ENCODE measurements at regions not wholly inside any gene's neighbourhood (a gene's known extent, or its start where the extent isn't known, plus 50 kb on each side); places are given as distances from the start of the nearest gene placed in this dataset.
"Not testable (repeated sequence)": the region's sequence is repeated elsewhere in the genome, so short reads cannot be mapped to it uniquely, and the experiment has no call there.

DNA sequence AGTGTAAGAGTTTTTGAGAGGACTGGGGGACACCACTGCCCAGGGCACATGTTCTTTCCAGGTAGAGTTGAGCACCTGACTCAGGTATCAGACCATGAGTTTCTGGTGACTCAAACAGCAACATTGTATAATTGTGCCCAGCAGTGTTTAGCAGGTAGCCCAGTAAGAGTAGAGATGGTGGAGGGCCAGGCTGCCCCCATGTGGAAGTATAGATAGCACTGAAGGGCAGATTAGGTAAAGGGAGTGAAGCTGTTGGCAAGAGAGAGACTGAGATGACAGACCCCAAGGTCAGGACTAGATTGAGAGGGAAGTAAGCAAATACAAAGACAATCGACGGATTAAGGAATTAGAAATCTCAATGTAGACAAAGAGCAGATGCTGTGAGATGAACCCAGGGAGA is 74.6 kb downstream of the TRIM42 start:
- no peak for DNase-seq (ENCODE audit: low read depth, low spot score)

DNA sequence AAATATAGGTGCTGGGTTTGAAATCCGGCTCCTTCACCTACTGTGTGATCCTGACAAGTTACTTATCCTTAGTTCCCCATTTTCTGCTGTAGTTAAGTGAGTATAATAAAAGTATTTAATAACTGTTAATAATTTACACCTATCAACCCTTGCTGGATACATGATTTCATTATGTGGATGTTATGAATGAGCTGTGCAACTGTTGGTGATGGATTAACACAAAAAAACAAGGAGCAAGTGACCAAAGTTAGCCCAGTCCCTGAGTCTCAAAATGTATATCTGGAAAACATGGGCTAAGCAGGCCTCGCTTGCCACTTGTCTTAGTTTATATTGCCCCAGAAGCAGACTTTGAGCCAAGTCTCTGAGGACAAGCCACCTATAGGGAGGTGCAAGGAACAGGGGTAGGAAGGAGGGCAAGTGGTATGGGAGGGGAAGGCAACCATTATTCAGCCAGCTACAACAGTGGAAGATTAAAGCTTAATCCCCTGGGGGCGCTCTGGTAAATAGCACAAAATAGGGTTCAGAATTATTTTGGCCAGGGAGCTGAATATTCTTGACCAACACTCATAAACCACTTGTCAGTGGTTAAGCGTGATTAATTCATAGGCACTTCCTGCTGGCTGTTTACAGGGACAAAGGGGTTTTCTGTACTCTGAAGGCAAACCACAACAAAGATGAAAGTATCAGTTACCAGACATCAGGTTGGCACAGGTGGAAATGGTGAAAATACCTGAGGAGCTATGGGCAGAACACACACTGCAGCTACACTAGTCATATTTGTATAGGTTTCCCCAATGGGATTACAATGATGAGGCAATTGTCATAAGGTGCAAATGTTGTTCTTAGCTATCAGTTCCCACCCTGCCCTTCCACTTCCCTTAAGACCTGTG is 76.2 kb downstream of the TRIM42 start:
- no peak for DNase-seq (ENCODE audit: low read depth, low spot score)

DNA sequence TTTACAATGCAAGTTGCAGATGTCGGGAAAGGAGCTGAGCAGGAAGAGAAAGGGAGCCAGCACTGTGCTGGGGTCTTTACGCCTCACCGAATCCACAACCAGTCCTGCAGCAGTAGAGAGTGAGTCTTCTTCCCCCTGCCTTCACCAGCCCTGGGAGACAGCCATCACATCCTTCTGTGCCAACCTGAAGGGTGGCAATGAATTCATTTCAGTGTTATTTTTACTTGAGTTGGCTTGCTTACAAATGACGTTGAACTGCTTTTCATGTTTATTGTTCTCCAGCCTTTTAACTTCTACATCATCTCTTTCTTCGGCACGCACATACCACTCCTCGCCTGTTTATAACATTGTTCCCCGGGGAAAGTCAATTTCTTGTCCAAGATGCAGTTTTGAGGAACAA is 77.1 kb downstream of the TRIM42 start:
- DNase-seq (ENCODE audit: low read depth, low spot score) = no peak

DNA sequence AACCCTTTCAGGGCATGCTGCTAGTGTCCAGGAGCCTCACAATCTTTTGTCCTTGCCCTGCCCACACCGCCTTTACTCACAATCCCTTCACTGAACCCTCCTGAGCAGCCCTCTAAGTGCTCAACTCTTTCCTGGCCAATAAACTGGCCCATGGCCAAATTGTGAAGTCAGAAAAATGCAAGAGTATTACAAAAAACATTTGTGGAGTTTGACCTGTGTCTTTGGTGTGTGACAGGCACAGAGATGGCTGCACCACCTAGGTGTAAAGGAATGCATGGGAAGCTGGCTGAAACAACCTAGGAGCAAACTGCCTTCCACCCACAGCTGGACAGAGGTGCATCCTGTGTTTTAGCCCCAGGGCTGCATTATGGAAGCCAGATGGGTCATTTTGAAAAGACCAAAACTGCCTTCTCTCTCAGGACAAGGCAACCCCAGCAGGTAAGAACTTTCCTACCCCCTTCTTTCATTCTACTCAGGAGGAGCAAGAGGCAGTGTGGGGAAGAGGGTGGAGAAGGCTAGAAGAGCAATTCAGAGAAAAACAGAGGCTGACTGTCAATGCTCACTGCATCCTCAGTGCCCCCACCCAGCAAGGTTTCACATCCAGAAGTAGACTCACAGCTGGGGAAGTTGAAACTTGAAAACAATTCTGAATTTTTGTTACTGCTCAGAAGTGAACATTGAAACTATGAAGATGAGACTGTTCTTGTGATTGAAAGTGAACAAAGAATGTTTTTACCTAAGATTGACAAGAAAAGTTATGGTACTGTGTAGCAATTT is 78.6 kb downstream of the TRIM42 start:
- no peak for DNase-seq (ENCODE audit: low read depth, low spot score)

DNA sequence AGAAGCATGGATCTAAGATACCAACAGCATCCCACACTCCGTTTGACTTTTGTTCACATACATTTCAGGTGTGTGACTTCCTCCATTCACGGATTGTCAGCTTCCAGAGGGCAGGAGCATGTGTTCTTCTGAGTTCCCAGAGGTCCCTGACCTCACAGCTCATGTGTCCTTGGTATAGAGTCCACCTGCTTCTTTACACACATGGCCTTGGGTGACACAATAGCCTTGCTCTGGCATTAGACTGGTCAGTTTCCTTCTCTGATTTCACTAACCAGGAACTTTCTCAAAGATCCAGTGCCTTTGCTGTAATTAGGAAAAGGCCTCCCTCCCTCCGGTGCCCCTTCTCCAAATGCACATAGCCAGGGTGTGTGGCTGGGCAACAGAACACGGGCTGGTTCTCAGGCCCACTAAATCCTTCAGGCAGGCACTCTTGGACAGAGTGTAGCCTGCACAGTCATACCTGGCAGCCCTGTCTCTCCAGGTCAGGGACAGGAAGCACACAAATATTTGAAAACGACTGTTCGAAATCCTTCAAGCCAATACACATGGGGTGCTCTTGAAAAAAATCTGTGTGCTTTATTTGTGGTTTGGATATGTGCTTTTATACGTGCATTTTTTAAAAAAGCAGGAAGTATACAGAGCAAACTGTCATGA is 81.1 kb downstream of the TRIM42 start:
- DNase-seq (ENCODE audit: low read depth, low spot score) = no peak

DNA sequence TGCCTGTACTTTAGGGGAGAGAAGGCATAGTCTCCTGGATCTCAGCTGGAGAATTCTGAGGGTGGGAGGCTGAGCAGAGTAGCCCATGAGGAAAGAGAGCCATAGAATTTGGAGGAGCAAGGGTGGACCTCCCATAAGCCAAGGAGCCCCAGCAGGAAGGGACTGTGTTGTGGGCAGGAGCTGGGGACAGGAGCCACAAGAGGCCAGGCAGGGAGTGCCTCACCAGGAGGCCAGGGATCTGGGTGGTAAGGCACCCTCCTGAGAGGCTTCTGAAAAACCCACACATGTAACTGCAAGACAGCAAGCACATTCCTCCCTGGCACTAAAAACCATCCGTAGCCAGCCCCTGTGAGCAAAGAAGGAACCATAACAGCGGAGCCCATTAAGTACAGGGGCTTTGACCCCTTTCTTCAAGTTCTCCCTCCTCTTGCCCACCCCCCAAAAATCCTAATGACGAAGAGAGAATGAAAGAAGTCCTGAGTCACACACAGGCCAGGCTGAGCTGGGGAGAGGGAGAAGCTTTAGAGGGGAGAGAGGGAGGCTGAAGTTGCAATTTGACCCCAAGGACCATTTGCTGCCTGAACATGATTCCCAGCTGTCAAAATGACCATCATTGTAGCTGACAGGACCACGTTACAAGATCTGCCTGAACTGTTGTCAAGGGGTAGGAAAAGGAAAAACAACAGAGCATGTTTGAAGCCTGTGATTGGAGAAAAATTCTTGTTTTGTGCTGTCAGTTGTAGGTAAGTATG is 82.6 kb downstream of the TRIM42 start:
- no peak for DNase-seq (ENCODE audit: low read depth, low spot score)

DNA sequence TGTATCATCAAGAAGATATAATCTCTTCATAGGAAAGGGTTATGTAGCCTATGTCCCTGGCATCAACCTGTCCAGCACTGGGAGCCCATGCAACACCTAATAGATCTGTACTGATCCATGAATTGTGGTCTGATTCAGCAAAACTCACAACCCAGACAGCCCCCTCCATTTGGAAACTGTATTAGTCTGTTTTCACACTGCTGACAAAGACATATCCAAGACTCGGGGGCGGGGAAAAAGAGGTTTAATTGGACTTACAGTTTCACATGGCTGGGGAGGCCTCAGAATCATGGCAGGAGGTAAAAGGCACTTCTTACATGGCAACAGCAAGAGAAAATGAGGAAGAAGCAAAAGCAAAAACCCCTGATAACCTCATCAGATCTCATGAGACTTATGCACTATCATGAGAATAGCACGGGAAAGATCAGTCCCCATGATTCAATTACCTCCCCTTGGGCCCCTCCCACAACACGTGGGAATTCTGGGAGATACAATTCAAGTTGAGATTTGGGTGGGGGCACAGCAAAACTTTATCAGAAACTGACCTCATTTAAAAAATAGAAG is 83.3 kb downstream of the TRIM42 start:
- DNase-seq (ENCODE audit: low read depth, low spot score) = no peak

DNA sequence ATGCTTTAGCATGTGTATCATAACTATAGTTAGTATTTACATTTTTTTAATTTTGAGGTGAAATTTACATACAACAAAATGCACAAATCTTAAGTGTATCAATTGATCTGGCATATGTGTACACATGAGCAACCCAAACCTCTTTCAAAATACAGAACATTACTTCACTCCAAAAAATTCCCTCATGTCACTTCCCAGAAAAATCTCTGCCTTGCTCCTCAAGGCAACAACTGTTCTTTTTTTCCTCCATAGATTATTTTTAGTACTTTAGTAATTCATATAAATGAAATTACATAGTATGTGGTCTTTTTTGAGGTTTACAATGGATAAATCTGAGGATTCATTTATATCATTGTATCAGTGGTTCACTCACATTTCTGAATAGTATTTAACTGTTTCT is 84.9 kb downstream of the TRIM42 start:
- DNase-seq (ENCODE audit: low read depth, low spot score) = no peak

DNA sequence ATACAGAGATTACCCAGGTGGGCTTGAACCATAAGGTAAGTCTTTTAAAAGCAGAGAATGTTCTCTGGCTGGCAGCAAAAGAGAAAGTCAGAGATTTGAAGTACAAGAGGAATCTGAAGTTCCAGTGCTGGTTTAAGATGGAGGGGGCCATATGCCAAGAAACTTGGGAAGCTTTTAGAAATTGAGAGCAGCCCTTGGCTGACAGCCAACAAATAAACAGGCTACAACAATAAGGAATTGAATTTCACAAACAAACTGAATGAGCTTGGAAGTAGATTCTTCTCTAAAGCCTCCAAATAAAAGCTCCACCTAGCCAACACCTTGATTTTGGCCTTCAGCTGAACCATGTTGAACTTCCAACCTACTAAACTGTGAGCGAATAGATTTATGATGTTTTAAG is 85.7 kb downstream of the TRIM42 start:
- DNase-seq (ENCODE audit: low read depth, low spot score) = no peak

DNA sequence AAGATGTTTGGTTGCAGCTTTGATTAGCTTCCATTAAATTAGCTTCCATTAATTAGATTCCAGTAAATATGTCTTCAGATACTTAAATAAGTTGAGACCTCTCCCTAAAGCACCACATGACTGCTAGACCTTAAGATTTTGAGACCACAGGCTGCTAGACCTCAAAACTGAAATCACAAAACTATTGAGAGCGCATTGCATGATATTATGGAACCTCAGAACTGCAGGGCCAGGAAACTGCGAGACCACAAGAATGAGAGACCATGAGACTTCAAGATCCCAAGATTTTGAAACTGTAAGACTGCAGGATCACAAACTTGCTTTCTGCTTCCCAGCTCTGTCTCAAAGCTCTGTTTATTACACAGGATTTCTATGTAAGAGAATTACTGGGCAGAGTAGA is 87.4 kb downstream of the TRIM42 start:
- DNase-seq (ENCODE audit: low read depth, low spot score) = no peak

DNA sequence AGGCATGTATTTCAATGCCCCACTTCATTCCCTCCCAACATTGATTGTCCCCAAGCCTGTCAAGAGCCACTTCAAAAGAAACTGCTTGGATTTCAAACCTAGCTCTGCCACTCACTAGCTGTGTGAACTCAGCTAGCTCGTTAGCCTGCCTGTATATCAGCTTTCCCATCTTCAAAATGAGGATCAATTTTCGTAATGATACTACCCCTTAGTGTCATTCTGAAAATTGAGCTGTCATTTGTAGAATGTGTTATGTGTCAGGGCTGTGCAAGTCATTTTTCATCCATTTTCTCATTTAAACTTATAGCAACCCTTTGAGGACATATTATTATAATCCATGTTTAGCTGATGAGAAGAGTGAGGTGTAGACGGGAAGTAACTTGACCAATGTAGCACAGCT is 88.6 kb downstream of the TRIM42 start:
- no peak for DNase-seq (ENCODE audit: low read depth, low spot score)

DNA sequence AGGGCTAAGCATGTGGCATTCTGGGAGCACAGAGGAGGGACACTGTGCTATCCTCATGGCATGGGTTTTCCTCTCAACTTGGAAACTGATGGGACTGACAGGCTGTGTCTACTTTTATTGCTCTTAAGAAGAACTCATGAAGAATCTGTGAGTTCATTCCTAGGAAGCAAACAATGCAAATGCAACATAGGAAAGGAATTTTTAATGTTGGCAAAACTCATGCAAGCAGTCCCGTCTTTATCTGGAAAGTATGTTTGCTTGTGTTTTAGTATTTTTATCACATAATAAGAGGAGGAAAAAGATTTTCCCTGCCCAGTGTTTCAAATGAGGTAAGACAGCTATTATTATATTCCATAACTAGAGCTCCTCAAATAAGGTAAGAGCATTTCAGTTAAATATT is 89.7 kb downstream of the TRIM42 start:
- no peak for DNase-seq (ENCODE audit: low read depth, low spot score)

DNA sequence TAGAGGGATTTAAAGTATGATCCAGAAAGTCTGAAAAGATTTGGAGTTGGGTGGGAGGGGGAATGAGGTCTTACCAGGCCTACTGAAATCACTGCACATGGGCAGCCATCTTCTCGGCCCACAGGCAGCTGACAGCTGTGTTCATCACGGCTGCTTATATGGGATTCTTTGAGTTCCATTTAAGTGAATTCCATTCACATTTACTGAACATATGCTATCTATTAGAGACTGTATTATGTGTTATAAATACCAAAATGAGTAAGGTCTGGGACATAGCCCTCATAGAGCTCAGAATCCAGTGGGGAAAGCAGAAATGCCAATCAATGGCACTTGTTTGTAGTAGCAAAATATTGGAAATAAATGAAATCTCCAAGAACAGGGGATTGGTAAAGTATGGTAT is 91.1 kb downstream of the TRIM42 start:
- DNase-seq (ENCODE audit: low read depth, low spot score) = no peak

DNA sequence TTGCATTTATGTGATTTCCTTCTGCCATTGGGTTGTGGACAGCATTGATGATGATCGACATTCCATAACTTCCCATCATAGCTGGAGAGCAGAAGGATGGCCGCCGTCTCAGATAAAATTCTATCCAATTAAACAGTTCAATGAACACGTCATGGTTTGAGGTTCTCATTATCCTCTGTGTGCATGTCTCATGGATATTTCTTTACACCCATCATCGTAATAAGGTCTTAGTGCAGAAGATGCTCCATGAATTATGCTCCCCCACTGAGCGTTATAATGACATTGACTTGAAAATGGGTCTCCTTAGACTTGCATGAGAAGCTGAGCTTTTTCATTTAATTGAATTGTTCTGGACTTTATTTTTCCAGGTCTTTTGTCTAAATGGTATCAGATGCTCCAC is 92.1 kb downstream of the TRIM42 start:
- no peak for DNase-seq (ENCODE audit: low read depth, low spot score)

DNA sequence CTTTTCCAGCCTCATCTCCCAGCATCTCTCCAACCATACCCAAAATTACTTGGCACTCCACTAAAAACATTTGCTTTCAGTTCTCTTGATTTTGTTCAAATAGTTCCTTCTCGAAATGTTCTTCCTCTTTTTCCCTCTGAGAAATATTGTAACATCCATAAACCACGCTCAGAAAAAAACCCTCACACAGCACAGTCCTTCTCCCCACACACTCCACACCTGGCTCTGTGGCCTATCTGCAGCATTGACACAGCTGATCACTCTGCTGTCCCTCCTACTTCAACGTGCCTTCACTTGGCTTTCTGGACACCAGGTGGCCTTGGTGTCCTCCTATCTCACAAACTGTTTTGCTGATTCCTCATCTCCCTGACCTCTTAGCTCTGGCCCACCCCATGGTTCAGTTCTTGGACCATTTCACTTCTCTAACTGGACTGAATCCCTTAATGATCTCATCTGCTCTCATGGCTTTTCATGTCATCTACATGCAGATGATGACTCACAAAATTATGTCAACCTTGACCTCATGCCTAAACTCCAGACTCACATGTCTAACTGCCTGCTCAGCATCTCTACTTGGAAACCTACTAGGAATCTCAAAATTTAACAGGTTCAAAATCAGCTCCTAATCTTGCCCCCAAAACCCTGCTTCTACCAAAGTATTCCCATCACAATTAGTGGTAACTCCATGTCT is 93.3 kb downstream of the TRIM42 start:
- no peak for DNase-seq (ENCODE audit: low read depth, low spot score)

DNA sequence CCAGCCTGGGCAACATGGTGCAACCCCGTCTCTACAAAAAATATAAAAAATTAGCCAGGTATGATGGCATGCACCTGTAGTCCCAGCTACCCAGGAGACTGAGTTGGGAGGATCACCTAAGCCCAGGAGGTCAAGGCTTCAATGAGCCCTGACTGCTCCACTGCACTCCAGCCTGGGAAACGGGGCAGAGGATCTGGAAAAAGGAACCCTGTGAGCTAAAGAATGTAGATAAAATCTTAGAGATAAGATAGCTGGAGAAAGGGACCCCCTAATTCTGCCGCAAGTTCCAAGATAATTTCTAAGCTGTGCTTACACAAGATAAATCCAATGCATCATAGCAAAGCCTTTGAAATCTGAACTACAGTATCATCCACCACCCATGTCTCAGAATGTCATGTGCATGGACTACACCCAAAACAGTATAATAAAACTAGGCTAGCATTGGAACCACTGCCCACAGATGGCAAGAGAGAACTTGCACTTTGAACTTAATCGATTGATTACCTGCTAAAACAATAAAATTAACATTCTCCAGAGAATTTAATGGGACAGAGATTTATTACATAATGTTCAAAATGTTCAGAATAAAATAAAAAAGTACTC is 99.9 kb downstream of the TRIM42 start:
- DNase-seq (ENCODE audit: low read depth, low spot score) = no peak

DNA sequence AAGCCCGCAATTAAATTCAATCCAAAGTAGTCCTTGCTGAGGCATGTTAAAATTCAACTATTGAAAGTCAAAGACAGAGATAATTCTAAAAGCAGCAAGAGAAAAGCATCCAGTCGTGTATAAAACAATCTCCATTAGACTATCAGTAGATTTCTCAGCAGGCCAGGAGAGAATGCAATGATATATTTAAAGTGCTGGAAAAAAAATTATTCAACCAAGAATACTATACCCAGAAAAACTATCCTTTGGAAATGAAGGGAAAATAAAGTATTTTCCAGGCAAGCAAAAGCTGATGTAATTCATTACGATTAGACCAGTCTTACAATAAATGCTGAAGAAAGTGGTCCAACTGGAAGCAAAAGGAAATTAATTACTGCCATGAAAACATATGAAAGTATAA is 113.5 kb downstream of the TRIM42 start:
- no peak for DNase-seq (ENCODE audit: low read depth, low spot score)

DNA sequence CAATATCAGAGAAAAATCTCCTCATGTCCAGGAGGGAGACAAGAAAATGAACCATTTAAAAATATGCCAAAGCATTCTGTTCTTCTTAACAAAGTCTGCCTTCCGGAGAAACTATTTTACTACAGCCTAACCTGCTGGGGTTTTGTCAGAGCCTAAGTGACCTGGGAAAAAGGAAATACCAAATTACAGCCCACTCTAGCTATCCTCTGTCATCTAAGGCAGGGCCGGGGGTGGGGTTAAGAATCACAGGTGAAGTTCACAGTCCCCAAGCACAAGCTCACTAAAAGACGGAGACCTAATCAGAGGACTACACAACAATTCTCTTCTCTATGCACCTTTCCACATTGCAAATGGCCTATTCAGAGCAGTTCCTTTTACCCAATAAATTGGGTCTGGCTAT is 116.6 kb downstream of the TRIM42 start:
- no peak for DNase-seq (ENCODE audit: low read depth, low spot score)

DNA sequence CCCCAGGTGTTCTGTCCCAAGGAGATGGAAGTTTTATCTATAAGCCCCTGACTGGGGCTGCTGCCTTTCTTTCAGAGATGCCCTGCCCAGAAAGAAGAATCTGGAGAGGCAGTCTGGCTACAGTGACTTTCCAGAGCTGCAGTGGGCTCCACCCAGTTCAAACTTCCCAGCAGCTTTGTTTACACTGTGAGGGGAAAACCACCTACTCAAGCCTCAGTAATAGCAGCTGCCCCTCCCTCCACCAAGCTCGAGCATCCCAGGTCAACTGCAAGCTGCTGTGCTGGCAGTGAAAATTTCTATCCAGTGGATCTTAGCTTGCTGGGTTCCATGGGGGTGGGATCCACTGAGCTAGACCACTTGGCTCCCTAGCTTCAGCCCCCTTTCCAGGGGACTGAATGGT is 125.0 kb downstream of the TRIM42 start:
- not testable (repeated sequence) for DNase-seq (ENCODE audit: low read depth, low spot score)

DNA sequence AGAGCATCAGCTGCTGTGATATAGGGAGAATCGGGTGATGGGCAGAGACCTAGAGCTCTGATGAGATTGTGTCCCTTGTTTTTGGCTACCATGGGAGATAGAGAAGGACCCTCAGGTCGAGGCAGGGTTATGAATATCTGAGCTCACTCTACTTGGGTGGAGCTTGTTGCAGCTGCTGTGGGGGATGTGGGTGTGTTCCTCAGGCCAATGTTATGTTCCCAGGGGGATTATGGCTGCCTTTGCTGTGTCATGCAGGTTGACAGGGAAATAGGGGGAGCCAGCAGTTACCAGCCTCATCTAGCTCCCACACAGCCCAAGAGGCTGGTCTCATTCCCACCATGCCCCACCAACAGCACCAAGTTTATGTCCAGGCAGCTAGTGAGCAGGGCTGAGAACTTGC is 131.5 kb downstream of the TRIM42 start:
- DNase-seq (ENCODE audit: low read depth, low spot score) = no peak

All from astrocyte of the hippocampus (primary cell).